HEK293T (cell line): ENCODE measurements at regions not wholly inside any gene's neighbourhood (a gene's known extent, or its start where the extent isn't known, plus 50 kb on each side); places are given as distances from the start of the nearest gene placed in this dataset.

Experiments used
- ARNT ChIP-seq: fragments of 450-650 bp; IDR thresholded peaks from 2 replicates; pipeline ENCODE4 v1.6.1; 2017; ENCODE audit warnings: mild to moderate bottlenecking
- FOXA1 ChIP-seq: fragments of 450-650 bp; IDR thresholded peaks from 2 replicates; pipeline ENCODE4 v1.6.1; 2016; ENCODE audit warnings: mild to moderate bottlenecking
- FOXM1 ChIP-seq: fragments of 450-650 bp; IDR thresholded peaks from 2 replicates; pipeline ENCODE4 v1.6.1; 2017; ENCODE audit warnings: mild to moderate bottlenecking, borderline replicate concordance
- LEF1 ChIP-seq: fragments of 450-650 bp; IDR thresholded peaks from 2 replicates; pipeline ENCODE4 v1.6.1; 2017; ENCODE audit warnings: mild to moderate bottlenecking, borderline replicate concordance
- SP1 ChIP-seq: fragments of 450-650 bp; IDR thresholded peaks from 2 replicates; pipeline ENCODE4 v1.6.1; 2017
- ZNF384 ChIP-seq: fragments of 450-650 bp; IDR thresholded peaks from 2 replicates; pipeline ENCODE4 v1.6.1; 2016

GRCh38 chr1:91601554-91602376 is 101.1 kb downstream of the CDC7 start:
- TF ChIP-seq SP1 (no peak), FOXM1 (no peak), FOXA1 (no peak), ZNF384 (no peak), LEF1 (no peak), ARNT (no peak)
